ENCODE measurements at regions not wholly inside any gene's neighbourhood (a gene's known extent, or its start where the extent isn't known, plus 50 kb on each side); places are given as distances from the start of the nearest gene placed in this dataset.
"Not testable (repeated sequence)": the region's sequence is repeated elsewhere in the genome, so short reads cannot be mapped to it uniquely, and the experiment has no call there.

- intact Hi-C loops (cut with DNase I) = no loop called here
- no peak for DNase-seq
Measured at GRCh38 chr7:131826960-131827359, 270.5 kb upstream of the PODXL start.

GRCh38 chr7:131823961-131824440, 267.6 kb upstream of the PODXL start:
- intact Hi-C loops (cut with DNase I); DNase-seq: not testable (repeated sequence)

GRCh38 chr7:131819891-131820290, 263.5 kb upstream of the PODXL start:
- DNase-seq = no peak
- intact Hi-C loops (cut with DNase I) = no loop called here

GRCh38 chr7:131816391-131817007, 260.1 kb upstream of the PODXL start:
- intact Hi-C loops (cut with DNase I) = no loop called here
- DNase-seq = no peak

GRCh38 chr7:131808736-131809135, 252.3 kb upstream of the PODXL start:
- intact Hi-C loops (cut with DNase I) = no loop called here
- DNase-seq = no peak

- intact Hi-C loops (cut with DNase I); DNase-seq: not testable (repeated sequence)
Measured at GRCh38 chr7:131808156-131808555, 251.7 kb upstream of the PODXL start.

GRCh38 chr7:131803816-131804215, 247.4 kb upstream of the PODXL start:
- DNase-seq = peak in 1 of 10 donors; percentile 39
- intact Hi-C loops (cut with DNase I) = no loop called here

GRCh38 chr7:131802195-131802864, 245.9 kb upstream of the PODXL start:
- intact Hi-C loops (cut with DNase I) = no loop called here
- DNase-seq = peak in 1 of 10 donors; percentile 25

- peak in 1 of 10 donors; percentile 27 for DNase-seq
- intact Hi-C loops (cut with DNase I) = no loop called here
Measured at GRCh38 chr7:131800531-131800930, 244.1 kb upstream of the PODXL start.

- intact Hi-C loops (cut with DNase I) = no loop called here
- DNase-seq = peak in 1 of 10 donors; percentile 14
Measured at GRCh38 chr7:131800008-131800407, 243.6 kb upstream of the PODXL start.

- intact Hi-C loops (cut with DNase I) = no loop called here
- DNase-seq = no peak
Measured at GRCh38 chr7:131797841-131798240, 241.4 kb upstream of the PODXL start.

GRCh38 chr7:131795400-131795799, 239.0 kb upstream of the PODXL start:
- intact Hi-C loops (cut with DNase I) = no loop called here
- no peak for DNase-seq

GRCh38 chr7:131792311-131792710, 235.9 kb upstream of the PODXL start:
- intact Hi-C loops (cut with DNase I) = no loop called here
- DNase-seq = no peak

GRCh38 chr7:131787101-131787500, 230.7 kb upstream of the PODXL start:
- DNase-seq = no peak
- intact Hi-C loops (cut with DNase I) = no loop called here

- no peak for DNase-seq
- intact Hi-C loops (cut with DNase I) = no loop called here
Measured at GRCh38 chr7:131786204-131786603, 229.8 kb upstream of the PODXL start.

- intact Hi-C loops (cut with DNase I) = no loop called here
- DNase-seq = no peak
Measured at GRCh38 chr7:131778601-131779000, 222.2 kb upstream of the PODXL start.

- DNase-seq = no peak
- intact Hi-C loops (cut with DNase I) = no loop called here
Measured at GRCh38 chr7:131774419-131775220, 218.2 kb upstream of the PODXL start.

- no peak for DNase-seq
- intact Hi-C loops (cut with DNase I) = no loop called here
Measured at GRCh38 chr7:131773413-131773812, 217.0 kb upstream of the PODXL start.

GRCh38 chr7:131769241-131769640, 212.8 kb upstream of the PODXL start:
- DNase-seq = no peak
- intact Hi-C loops (cut with DNase I) = no loop called here

- intact Hi-C loops (cut with DNase I) = no loop called here
- no peak for DNase-seq
Measured at GRCh38 chr7:131767591-131767990, 211.2 kb upstream of the PODXL start.

GRCh38 chr7:131765575-131765974, 209.1 kb upstream of the PODXL start:
- DNase-seq = no peak
- intact Hi-C loops (cut with DNase I) = no loop called here

Data from posterior cingulate gyrus (tissue), 11 donors.